ENCODE measurements at regions not wholly inside any gene's neighbourhood (a gene's known extent, or its start where the extent isn't known, plus 50 kb on each side); places are given as distances from the start of the nearest gene placed in this dataset.

DNA sequence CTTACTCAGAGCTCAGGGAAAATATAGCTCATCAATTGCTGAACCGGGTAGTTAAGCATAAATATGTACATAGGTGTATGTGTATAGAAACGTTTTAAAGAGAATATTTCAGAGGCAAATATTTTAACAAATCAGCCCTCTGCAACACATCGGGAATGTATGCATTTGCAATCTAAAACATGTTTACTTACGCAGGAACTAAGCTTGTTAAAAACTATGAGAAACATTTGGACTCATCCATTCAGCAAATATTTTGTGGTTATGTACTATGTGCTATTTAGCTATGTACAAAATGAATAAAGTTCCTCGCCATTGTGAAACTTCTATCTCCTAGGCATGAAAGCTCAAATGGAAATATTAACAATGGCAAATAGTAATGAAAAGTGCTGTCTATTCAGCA is 469.9 kb downstream of the ARHGEF28 start:
- no peak overlapping the region for H3K27ac Mint-ChIP-seq (ENCODE audit: unreplicated experiment)
- no peak overlapping the region for H3K4me3 Mint-ChIP-seq (ENCODE audit: unreplicated experiment)
- no peaks in the 10 kb centered on the region for H3K36me3 Mint-ChIP-seq (ENCODE audit: low read depth)
- H3K9me3 Mint-ChIP-seq (ENCODE audit: low read depth) = peaks cover 4% of the 10 kb centered on the region
- TF ChIP-seq, protein P1, sequence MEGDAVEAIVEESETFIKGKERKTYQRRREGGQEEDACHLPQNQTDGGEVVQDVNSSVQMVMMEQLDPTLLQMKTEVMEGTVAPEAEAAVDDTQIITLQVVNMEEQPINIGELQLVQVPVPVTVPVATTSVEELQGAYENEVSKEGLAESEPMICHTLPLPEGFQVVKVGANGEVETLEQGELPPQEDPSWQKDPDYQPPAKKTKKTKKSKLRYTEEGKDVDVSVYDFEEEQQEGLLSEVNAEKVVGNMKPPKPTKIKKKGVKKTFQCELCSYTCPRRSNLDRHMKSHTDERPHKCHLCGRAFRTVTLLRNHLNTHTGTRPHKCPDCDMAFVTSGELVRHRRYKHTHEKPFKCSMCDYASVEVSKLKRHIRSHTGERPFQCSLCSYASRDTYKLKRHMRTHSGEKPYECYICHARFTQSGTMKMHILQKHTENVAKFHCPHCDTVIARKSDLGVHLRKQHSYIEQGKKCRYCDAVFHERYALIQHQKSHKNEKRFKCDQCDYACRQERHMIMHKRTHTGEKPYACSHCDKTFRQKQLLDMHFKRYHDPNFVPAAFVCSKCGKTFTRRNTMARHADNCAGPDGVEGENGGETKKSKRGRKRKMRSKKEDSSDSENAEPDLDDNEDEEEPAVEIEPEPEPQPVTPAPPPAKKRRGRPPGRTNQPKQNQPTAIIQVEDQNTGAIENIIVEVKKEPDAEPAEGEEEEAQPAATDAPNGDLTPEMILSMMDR (IDR thresholded peaks at IDR 0.05) = no peak
- H3K4me1 Mint-ChIP-seq (ENCODE audit: low read depth) = peaks cover 33% of the 10 kb centered on the region
- no peaks in the 10 kb centered on the region for H3K27me3 Mint-ChIP-seq (ENCODE audit: low read depth)
- no peak for DNase-seq (ENCODE audit: low spot score)

DNA sequence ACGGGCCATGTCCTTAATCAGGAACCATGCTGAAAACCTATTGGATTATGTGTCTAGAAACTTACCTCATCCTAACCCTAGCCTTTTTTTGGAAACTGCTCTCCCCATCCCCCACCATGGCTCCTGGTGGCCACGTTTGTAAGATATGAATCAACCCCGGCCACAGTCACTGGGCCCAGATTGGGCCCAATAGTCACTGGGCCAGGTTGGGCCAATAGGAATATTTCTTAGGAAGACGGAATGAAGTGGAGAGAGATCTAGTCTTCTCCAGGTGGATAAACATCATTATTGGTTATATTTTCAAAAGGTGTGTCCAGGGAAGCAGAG is 468.7 kb downstream of the ARHGEF28 start:
- Mint-ChIP-seq H3K27ac (ENCODE audit: unreplicated experiment) (no peak overlapping the region), H3K9me3 (ENCODE audit: low read depth) (peaks cover 4% of the 10 kb centered on the region), H3K36me3 (ENCODE audit: low read depth) (no peaks in the 10 kb centered on the region), H3K4me1 (ENCODE audit: low read depth) (peaks cover 33% of the 10 kb centered on the region), H3K27me3 (ENCODE audit: low read depth) (no peaks in the 10 kb centered on the region), H3K4me3 (ENCODE audit: unreplicated experiment) (no peak overlapping the region)
- no peak for DNase-seq (ENCODE audit: low spot score)
- TF ChIP-seq, protein P1 (IDR thresholded peaks at IDR 0.05) = no peak

DNA sequence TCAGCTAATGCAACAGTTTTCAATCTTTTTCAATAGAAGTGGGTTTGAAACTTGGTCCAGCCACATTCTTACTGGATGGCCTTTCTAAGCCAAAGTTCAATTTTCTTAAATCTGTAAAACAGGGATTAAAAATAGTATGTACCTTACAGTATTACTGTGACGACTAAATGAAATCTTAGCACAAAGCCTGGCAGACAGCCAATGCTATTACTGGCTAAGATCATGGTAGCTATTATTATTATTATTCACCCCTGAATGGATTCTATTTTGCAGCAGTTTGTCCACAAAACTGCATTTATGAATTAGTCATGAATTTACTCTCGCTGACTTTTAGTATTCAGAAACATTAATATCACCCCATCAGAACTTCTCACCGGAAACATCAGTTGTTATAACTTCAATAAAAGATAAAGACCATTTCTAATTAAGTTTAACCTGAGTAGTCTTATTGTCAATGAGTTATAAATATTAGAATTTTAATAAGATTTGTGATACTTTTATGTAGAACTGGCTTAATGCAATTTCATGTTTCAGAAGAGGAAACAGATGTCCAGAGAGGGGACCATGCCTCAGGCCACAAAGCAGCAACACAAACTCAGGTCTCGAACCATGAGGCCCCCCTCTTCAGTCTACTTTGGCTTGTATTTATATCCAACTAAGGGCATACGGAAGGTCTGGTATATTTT is 468.2 kb downstream of the ARHGEF28 start:
- Mint-ChIP-seq H3K9me3 (ENCODE audit: low read depth) (no peaks in the 10 kb centered on the region), H3K4me3 (ENCODE audit: unreplicated experiment) (no peak overlapping the region), H3K36me3 (ENCODE audit: low read depth) (no peaks in the 10 kb centered on the region), H3K27me3 (ENCODE audit: low read depth) (peaks cover under 1% of the 10 kb centered on the region), H3K4me1 (ENCODE audit: low read depth) (peaks cover 33% of the 10 kb centered on the region), H3K27ac (ENCODE audit: unreplicated experiment) (no peak overlapping the region)
- TF ChIP-seq, protein P1 (IDR thresholded peaks at IDR 0.05) = no peak
- no peak for DNase-seq (ENCODE audit: low spot score)

DNA sequence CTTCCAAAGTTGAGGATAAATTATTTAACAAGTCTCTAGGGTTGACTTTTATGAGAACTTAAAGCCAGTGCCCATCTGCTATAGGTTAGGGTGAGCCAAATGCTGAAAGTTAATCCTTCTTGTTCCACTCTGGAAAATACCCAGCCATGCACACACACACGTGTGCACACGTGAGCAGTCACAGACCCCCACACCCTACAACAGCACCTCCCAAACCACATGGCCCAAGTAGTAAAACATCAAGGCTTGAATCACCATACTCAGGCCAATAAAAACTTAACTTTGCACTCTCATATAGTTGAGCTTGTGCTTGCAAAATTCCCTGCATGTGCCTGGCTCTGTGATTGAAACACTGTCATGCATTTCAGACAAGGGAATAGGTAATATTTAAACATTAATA is 467.6 kb downstream of the ARHGEF28 start:
- H3K36me3 Mint-ChIP-seq (ENCODE audit: low read depth) = no peaks in the 10 kb centered on the region
- TF ChIP-seq, protein P1 (IDR thresholded peaks at IDR 0.05) = no peak
- peaks cover 5% of the 10 kb centered on the region for H3K27me3 Mint-ChIP-seq (ENCODE audit: low read depth)
- DNase-seq (ENCODE audit: low spot score) = no peak
- no peak overlapping the region for H3K27ac Mint-ChIP-seq (ENCODE audit: unreplicated experiment)
- no peaks in the 10 kb centered on the region for H3K9me3 Mint-ChIP-seq (ENCODE audit: low read depth)
- H3K4me1 Mint-ChIP-seq (ENCODE audit: low read depth) = peaks cover 31% of the 10 kb centered on the region
- no peak overlapping the region for H3K4me3 Mint-ChIP-seq (ENCODE audit: unreplicated experiment)

DNA sequence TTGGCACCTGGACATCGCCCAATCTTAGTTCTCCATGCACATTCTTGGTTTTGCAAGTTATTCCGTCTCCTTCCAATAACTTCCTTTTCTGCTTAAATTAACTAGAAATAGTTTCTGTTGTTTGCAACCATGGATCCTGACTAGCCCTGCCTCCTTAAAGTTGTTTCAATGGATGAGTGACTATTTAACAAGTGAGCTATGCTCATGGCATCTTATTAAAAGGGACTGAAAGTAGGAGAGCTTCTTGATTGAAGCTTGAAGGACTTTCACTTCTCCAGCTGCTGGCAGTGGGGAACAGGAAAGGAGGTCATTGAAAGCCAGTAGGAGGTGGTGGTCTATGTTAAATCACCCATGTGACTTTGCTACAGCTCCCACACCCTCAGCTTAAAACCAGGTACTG is 466.8 kb downstream of the ARHGEF28 start:
- peaks cover 28% of the 10 kb centered on the region for H3K4me1 Mint-ChIP-seq (ENCODE audit: low read depth)
- H3K9me3 Mint-ChIP-seq (ENCODE audit: low read depth) = no peaks in the 10 kb centered on the region
- DNase-seq (ENCODE audit: low spot score) = no peak
- no peaks in the 10 kb centered on the region for H3K36me3 Mint-ChIP-seq (ENCODE audit: low read depth)
- TF ChIP-seq, protein P1 (IDR thresholded peaks at IDR 0.05) = no peak
- no peak overlapping the region for H3K27ac Mint-ChIP-seq (ENCODE audit: unreplicated experiment)
- H3K4me3 Mint-ChIP-seq (ENCODE audit: unreplicated experiment) = no peak overlapping the region
- peaks cover 5% of the 10 kb centered on the region for H3K27me3 Mint-ChIP-seq (ENCODE audit: low read depth)
